Gastroesophageal sphincter (tissue), 3 donors: ENCODE measurements at regions not wholly inside any gene's neighbourhood (a gene's known extent, or its start where the extent isn't known, plus 50 kb on each side); places are given as distances from the start of the nearest gene placed in this dataset.

Experiments
- CTCF ChIP-seq, 4 experiments: fragments of 200-600 bp in 2 of 4; fragments of 450-650 bp in 2 of 4; sonication (generic) in 1 of 4; IDR thresholded peaks; one replicate each; pipeline ENCODE4 v1.5.1; 2017 to 2019; ENCODE audit warnings: antibody characterized with exemption in 4 of 4, mild to moderate bottlenecking in 2 of 4, moderate library complexity in 2 of 4
- EP300 ChIP-seq: sonication (generic); formaldehyde crosslinking; IDR thresholded peaks from one replicate; pipeline ENCODE4 v1.6.1; 2017; ENCODE audit warnings: antibody characterized with exemption, mild to moderate bottlenecking
- POLR2A ChIP-seq, 2 donors: fragments of 450-650 bp; IDR thresholded peaks; one replicate each; pipeline ENCODE4 v1.6.1; 2017; ENCODE audit warnings: antibody characterized with exemption in 2 of 2, mild to moderate bottlenecking in 2 of 2, moderate library complexity in 1 of 2
- POLR2AphosphoS5 ChIP-seq: sonication (generic); formaldehyde crosslinking; IDR thresholded peaks from one replicate; pipeline ENCODE4 v1.6.1; 2017; ENCODE audit warnings: antibody characterized with exemption

- TF ChIP-seq CTCF (IDR thresholded peaks at IDR 0.05) (no peak), POLR2AphosphoS5 (no peak), POLR2A (IDR thresholded peaks at IDR 0.05) (no peak), EP300 (no peak)
These were observed 75.6 kb upstream of the NEURL1B start for GRCh38 chr5:172565455-172565854.
